ENCODE measurements at regions not wholly inside any gene's neighbourhood (a gene's known extent, or its start where the extent isn't known, plus 50 kb on each side); places are given as distances from the start of the nearest gene placed in this dataset.
"Not testable (repeated sequence)": the region's sequence is repeated elsewhere in the genome, so short reads cannot be mapped to it uniquely, and the experiment has no call there.

- 40 to 49% methylated on average over 2 of the region's 2 CpGs for WGBS, 2 experiments (ENCODE audit: low coverage in 1 of 2, low lambda C conversion rate in 2 of 2, missing lambda C conversion rate in 2 of 2)
- Histone ChIP-seq H3K4me2 (ENCODE audit: unreplicated experiment) (no peak overlapping the region), H3K79me2 (ENCODE audit: insufficient read depth) (no peaks in the 10 kb centered on the region), H2AFZ (no peak overlapping the region), H3K9me2 (ENCODE audit: insufficient read depth) (no peaks in the 10 kb centered on the region), H4K20me1 (ENCODE audit: insufficient read depth) (no peaks in the 10 kb centered on the region), H3K4me3 (no peak overlapping the region), H3K27ac (no peak overlapping the region), H3K9ac (no peak overlapping the region), H3K27me3 (replicated peaks; ENCODE audit: insufficient read depth) (no peaks in the 10 kb centered on the region), H3K9me3 (ENCODE audit: low read depth) (no peaks in the 10 kb centered on the region), H3K36me3 (ENCODE audit: low read depth) (no peaks in the 10 kb centered on the region), H3K4me1 (ENCODE audit: insufficient read depth) (no peaks in the 10 kb centered on the region), H3F3A (ENCODE audit: insufficient read depth) (no peaks in the 10 kb centered on the region)
- TF ChIP-seq EZH2 (IDR thresholded peaks at IDR 0.05; ENCODE audit: insufficient read depth, poor library complexity, severe bottlenecking) (no peak), EZH2phosphoT487 (IDR thresholded peaks at IDR 0.05; ENCODE audit: insufficient read depth, low read depth) (no peak)
- DNase-seq: no peak
- in situ Hi-C loops (cut with MboI): no loop called here
Measured at GRCh38 chr5:21007781-21008180, 1019.8 kb upstream of the CDH18 start.

GRCh38 chr5:20988933-20989332 is 1000.9 kb upstream of the CDH18 start:
- H3K79me2 ChIP-seq (ENCODE audit: insufficient read depth); H3K27ac ChIP-seq; H4K20me1 ChIP-seq (ENCODE audit: insufficient read depth); H3K9me2 ChIP-seq (ENCODE audit: insufficient read depth); in situ Hi-C loops (cut with MboI); H3K36me3 ChIP-seq (ENCODE audit: low read depth); H3K4me1 ChIP-seq (ENCODE audit: insufficient read depth); H2AFZ ChIP-seq; H3K9ac ChIP-seq; DNase-seq; H3F3A ChIP-seq (ENCODE audit: insufficient read depth); H3K4me2 ChIP-seq (ENCODE audit: unreplicated experiment); H3K4me3 ChIP-seq; H3K9me3 ChIP-seq (ENCODE audit: low read depth); H3K27me3 ChIP-seq (replicated peaks; ENCODE audit: insufficient read depth): not testable (repeated sequence)
- WGBS, 2 experiments (ENCODE audit: low coverage in 1 of 2, low lambda C conversion rate in 2 of 2, missing lambda C conversion rate in 2 of 2): 10 to 23% methylated on average over 2 of the region's 2 CpGs

GRCh38 chr5:20985754-20986153 is 997.8 kb upstream of the CDH18 start:
- Histone ChIP-seq H3K9me2 (ENCODE audit: insufficient read depth) (no peaks in the 10 kb centered on the region), H3F3A (ENCODE audit: insufficient read depth) (no peaks in the 10 kb centered on the region), H3K27me3 (replicated peaks; ENCODE audit: insufficient read depth) (no peaks in the 10 kb centered on the region), H3K36me3 (ENCODE audit: low read depth) (no peaks in the 10 kb centered on the region), H4K20me1 (ENCODE audit: insufficient read depth) (no peaks in the 10 kb centered on the region), H3K4me1 (ENCODE audit: insufficient read depth) (no peaks in the 10 kb centered on the region), H3K9me3 (ENCODE audit: low read depth) (no peaks in the 10 kb centered on the region), H3K27ac (no peak overlapping the region), H3K79me2 (ENCODE audit: insufficient read depth) (no peaks in the 10 kb centered on the region), H2AFZ (no peak overlapping the region), H3K4me2 (ENCODE audit: unreplicated experiment) (no peak overlapping the region), H3K4me3 (no peak overlapping the region), H3K9ac (no peak overlapping the region)
- DNase-seq: no peak
- TF ChIP-seq EZH2phosphoT487 (IDR thresholded peaks at IDR 0.05; ENCODE audit: insufficient read depth, low read depth) (no peak), EZH2 (IDR thresholded peaks at IDR 0.05; ENCODE audit: insufficient read depth, poor library complexity, severe bottlenecking) (no peak)
- WGBS, 2 experiments (ENCODE audit: low coverage in 1 of 2, low lambda C conversion rate in 2 of 2, missing lambda C conversion rate in 2 of 2): 16 to 17% methylated on average over 2 of the region's 2 CpGs
- in situ Hi-C loops (cut with MboI): no loop called here

- Histone ChIP-seq H3K9ac (no peak overlapping the region), H3K9me2 (ENCODE audit: insufficient read depth) (no peaks in the 10 kb centered on the region), H3K79me2 (ENCODE audit: insufficient read depth) (no peaks in the 10 kb centered on the region), H3K4me3 (no peak overlapping the region), H3K27me3 (replicated peaks; ENCODE audit: insufficient read depth) (no peaks in the 10 kb centered on the region), H3K9me3 (ENCODE audit: low read depth) (peaks cover 6% of the 10 kb centered on the region), H2AFZ (no peak overlapping the region), H3F3A (ENCODE audit: insufficient read depth) (no peaks in the 10 kb centered on the region), H3K27ac (no peak overlapping the region), H3K4me2 (ENCODE audit: unreplicated experiment) (no peak overlapping the region), H3K4me1 (ENCODE audit: insufficient read depth) (no peaks in the 10 kb centered on the region), H4K20me1 (ENCODE audit: insufficient read depth) (no peaks in the 10 kb centered on the region), H3K36me3 (ENCODE audit: low read depth) (no peaks in the 10 kb centered on the region)
- no peak for DNase-seq
- TF ChIP-seq EZH2 (IDR thresholded peaks at IDR 0.05; ENCODE audit: insufficient read depth, poor library complexity, severe bottlenecking) (no peak), EZH2phosphoT487 (IDR thresholded peaks at IDR 0.05; ENCODE audit: insufficient read depth, low read depth) (no peak)
- WGBS, 2 experiments (ENCODE audit: low coverage in 1 of 2, low lambda C conversion rate in 2 of 2, missing lambda C conversion rate in 2 of 2): 0 to 4% methylated on average over 1 of the region's 1 CpG
- in situ Hi-C loops (cut with MboI): no loop called here
Measured at GRCh38 chr5:20974426-20974825, 986.4 kb upstream of the CDH18 start.

GRCh38 chr5:20972419-20972925 is 984.5 kb upstream of the CDH18 start:
- H3K27me3 ChIP-seq (replicated peaks; ENCODE audit: insufficient read depth): no peaks in the 10 kb centered on the region
- H3K36me3 ChIP-seq (ENCODE audit: low read depth): no peaks in the 10 kb centered on the region
- H3K9me3 ChIP-seq (ENCODE audit: low read depth): peaks cover 6% of the 10 kb centered on the region
- no peak overlapping the region for H3K4me3 ChIP-seq
- no peaks in the 10 kb centered on the region for H3K9me2 ChIP-seq (ENCODE audit: insufficient read depth)
- H3K4me1 ChIP-seq (ENCODE audit: insufficient read depth): no peaks in the 10 kb centered on the region
- no peaks in the 10 kb centered on the region for H3K79me2 ChIP-seq (ENCODE audit: insufficient read depth)
- no peak overlapping the region for H3K9ac ChIP-seq
- DNase-seq: no peak
- no peak for TF ChIP-seq EZH2phosphoT487 (IDR thresholded peaks at IDR 0.05; ENCODE audit: insufficient read depth, low read depth)
- no peak for TF ChIP-seq EZH2 (IDR thresholded peaks at IDR 0.05; ENCODE audit: insufficient read depth, poor library complexity, severe bottlenecking)
- 25 to 28% methylated on average over 7 of the region's 7 CpGs for WGBS, 2 experiments (ENCODE audit: low coverage in 1 of 2, low lambda C conversion rate in 2 of 2, missing lambda C conversion rate in 2 of 2)
- H3K27ac ChIP-seq: no peak overlapping the region
- in situ Hi-C loops (cut with MboI): no loop called here
- H3F3A ChIP-seq (ENCODE audit: insufficient read depth): no peaks in the 10 kb centered on the region
- no peak overlapping the region for H3K4me2 ChIP-seq (ENCODE audit: unreplicated experiment)
- no peaks in the 10 kb centered on the region for H4K20me1 ChIP-seq (ENCODE audit: insufficient read depth)
- no peak overlapping the region for H2AFZ ChIP-seq
